KMS-11 (cell line): ENCODE measurements at regions not wholly inside any gene's neighbourhood (a gene's known extent, or its start where the extent isn't known, plus 50 kb on each side); places are given as distances from the start of the nearest gene placed in this dataset.

ENCODE experiments used
- H2AFZ ChIP-seq: fragments of 200-600 bp; sonication (generic); 2 replicates; pipeline ENCODE4 v1.6.1; 2016; ENCODE audit warnings: antibody characterized with exemption, mixed run types, low read depth
- H3K27ac ChIP-seq: fragments of 200-600 bp; sonication (generic); 2 replicates; pipeline ENCODE4 v1.6.1; 2016; ENCODE audit warnings: mild to moderate bottlenecking, mixed run types
- H3K27me3 ChIP-seq: fragments of 200-600 bp; sonication (generic); 2 replicates; pipeline ENCODE4 v1.6.1; 2017; ENCODE audit warnings: mild to moderate bottlenecking, low read depth, mixed run types, moderate library complexity; ENCODE audit not compliant: insufficient read depth
- H3K36me3 ChIP-seq: fragments of 200-600 bp; sonication (generic); 2 replicates; pipeline ENCODE4 v1.6.1; 2017; ENCODE audit warnings: mild to moderate bottlenecking, mixed run types; ENCODE audit not compliant: insufficient read depth
- H3K4me1 ChIP-seq: fragments of 200-600 bp; sonication (generic); 2 replicates; pipeline ENCODE4 v1.6.1; 2016; ENCODE audit warnings: mild to moderate bottlenecking, low read depth, mixed run types; ENCODE audit not compliant: poor library complexity, severe bottlenecking
- H3K4me2 ChIP-seq: fragments of 200-600 bp; sonication (generic); 2 replicates; pipeline ENCODE4 v1.7.0; 2016; ENCODE audit warnings: mild to moderate bottlenecking, mixed run types
- H3K4me3 ChIP-seq: fragments of 200-600 bp; sonication (generic); IDR thresholded peaks from 2 replicates; pipeline ENCODE4 v1.6.1; 2017; ENCODE audit warnings: low read depth, low read length, mixed read lengths; ENCODE audit not compliant: insufficient read depth
- H3K79me2 ChIP-seq: fragments of 200-600 bp; sonication (generic); 2 replicates; pipeline ENCODE4 v1.6.1; 2016; ENCODE audit warnings: low read depth, mixed run types; ENCODE audit not compliant: insufficient read depth
- H3K9ac ChIP-seq: fragments of 200-600 bp; sonication (generic); 2 replicates; pipeline ENCODE4 v1.6.1; 2016; ENCODE audit warnings: mild to moderate bottlenecking, mixed run types
- H4K20me1 ChIP-seq: fragments of 200-600 bp; sonication (generic); 2 replicates; pipeline ENCODE4 v1.6.1; 2016; ENCODE audit warnings: mild to moderate bottlenecking, mixed run types; ENCODE audit not compliant: insufficient read depth
- CTCF ChIP-seq: fragments of 200-600 bp; sonication (generic); conservative IDR thresholded peaks from 2 replicates; pipeline ENCODE4 v1.6.1; 2017; ENCODE audit warnings: low read depth, mild to moderate bottlenecking, antibody characterized with exemption, low read length, moderate library complexity, mixed read lengths

- Histone ChIP-seq H4K20me1 (peaks cover 10% of the 10 kb centered on the region; the same call in 1 of the 2 replicates), H3K4me2 (no peak overlapping the region; the same call in 1 of the 2 replicates)
- TF ChIP-seq CTCF = no peak
Observed at GRCh38 chr19:46927106-46927505, 66.3 kb downstream of the ARHGAP35 start.

GRCh38 chr19:46927893-46928292 is 67.1 kb downstream of the ARHGAP35 start:
- no peak overlapping the region for H3K27ac ChIP-seq
- peak overlapping the region; percentile 3; the same call in 1 of the 2 replicates for H3K4me2 ChIP-seq
- H3K4me3 ChIP-seq = no peak overlapping the region
- H3K4me1 ChIP-seq = peaks cover 42% of the 10 kb centered on the region
- H3K79me2 ChIP-seq = peaks cover 60% of the 10 kb centered on the region
- no peak overlapping the region for H2AFZ ChIP-seq
- H3K27me3 ChIP-seq = no peaks in the 10 kb centered on the region
- H3K9ac ChIP-seq = no peak overlapping the region
- H3K36me3 ChIP-seq = no peaks in the 10 kb centered on the region
- H4K20me1 ChIP-seq = peaks cover 10% of the 10 kb centered on the region; the same call in 1 of the 2 replicates
- TF ChIP-seq CTCF = no peak

More at GRCh38 chr19:46927106-46927505, 66.3 kb downstream of the ARHGAP35 start:
- H3K4me3 ChIP-seq = no peak overlapping the region
- H3K36me3 ChIP-seq = no peaks in the 10 kb centered on the region
- no peak overlapping the region for H3K9ac ChIP-seq
- no peaks in the 10 kb centered on the region for H3K27me3 ChIP-seq
- H2AFZ ChIP-seq = no peak overlapping the region
- H3K79me2 ChIP-seq = peaks cover 62% of the 10 kb centered on the region
- no peak overlapping the region for H3K27ac ChIP-seq
- peaks cover 42% of the 10 kb centered on the region for H3K4me1 ChIP-seq

- Histone ChIP-seq H3K4me3 (no peak overlapping the region), H3K36me3 (no peaks in the 10 kb centered on the region), H3K9ac (no peak overlapping the region), H4K20me1 (peaks cover 13% of the 10 kb centered on the region; the same call in 1 of the 2 replicates), H2AFZ (no peak overlapping the region), H3K4me1 (peaks cover 40% of the 10 kb centered on the region), H3K4me2 (no peak overlapping the region), H3K79me2 (peaks cover 60% of the 10 kb centered on the region), H3K27me3 (no peaks in the 10 kb centered on the region), H3K27ac (no peak overlapping the region)
- no peak for TF ChIP-seq CTCF
Observed at GRCh38 chr19:46928951-46929350, 68.2 kb downstream of the ARHGAP35 start.

- peaks cover 69% of the 10 kb centered on the region for H3K79me2 ChIP-seq
- peaks cover 14% of the 10 kb centered on the region; the same call in 1 of the 2 replicates for H4K20me1 ChIP-seq
- no peak overlapping the region for H3K4me2 ChIP-seq
- H3K4me1 ChIP-seq = peaks cover 22% of the 10 kb centered on the region
- no peak overlapping the region for H2AFZ ChIP-seq
- H3K27ac ChIP-seq = no peak overlapping the region
- H3K4me3 ChIP-seq = no peak overlapping the region
- TF ChIP-seq CTCF = no peak
- no peaks in the 10 kb centered on the region for H3K36me3 ChIP-seq
- no peaks in the 10 kb centered on the region for H3K27me3 ChIP-seq
- H3K9ac ChIP-seq = no peak overlapping the region
Observed at GRCh38 chr19:46931202-46931601, 70.4 kb downstream of the ARHGAP35 start.
